ENCODE measurements at regions not wholly inside any gene's neighbourhood (a gene's known extent, or its start where the extent isn't known, plus 50 kb on each side); places are given as distances from the start of the nearest gene placed in this dataset.

DNA sequence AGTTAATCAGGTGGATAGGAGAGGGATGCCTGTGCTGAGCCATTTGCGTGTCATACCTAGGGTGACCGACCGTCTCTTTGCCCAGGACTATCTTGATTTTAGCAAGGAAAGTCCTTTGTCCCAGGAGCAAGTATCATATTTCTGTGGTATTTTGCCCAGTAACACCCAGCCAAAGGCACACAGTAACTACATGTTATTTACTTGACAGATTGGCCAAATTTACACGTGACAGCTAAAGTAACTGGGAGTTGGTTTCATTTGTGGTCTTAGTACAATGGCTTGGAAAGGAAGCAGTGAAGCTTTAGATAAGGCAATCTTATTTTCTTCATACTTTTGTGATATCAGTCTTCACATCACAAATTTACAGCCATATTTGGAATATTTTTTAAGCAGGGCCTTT is 142.1 kb downstream of the JCAD start:
- TF ChIP-seq, protein P1, sequence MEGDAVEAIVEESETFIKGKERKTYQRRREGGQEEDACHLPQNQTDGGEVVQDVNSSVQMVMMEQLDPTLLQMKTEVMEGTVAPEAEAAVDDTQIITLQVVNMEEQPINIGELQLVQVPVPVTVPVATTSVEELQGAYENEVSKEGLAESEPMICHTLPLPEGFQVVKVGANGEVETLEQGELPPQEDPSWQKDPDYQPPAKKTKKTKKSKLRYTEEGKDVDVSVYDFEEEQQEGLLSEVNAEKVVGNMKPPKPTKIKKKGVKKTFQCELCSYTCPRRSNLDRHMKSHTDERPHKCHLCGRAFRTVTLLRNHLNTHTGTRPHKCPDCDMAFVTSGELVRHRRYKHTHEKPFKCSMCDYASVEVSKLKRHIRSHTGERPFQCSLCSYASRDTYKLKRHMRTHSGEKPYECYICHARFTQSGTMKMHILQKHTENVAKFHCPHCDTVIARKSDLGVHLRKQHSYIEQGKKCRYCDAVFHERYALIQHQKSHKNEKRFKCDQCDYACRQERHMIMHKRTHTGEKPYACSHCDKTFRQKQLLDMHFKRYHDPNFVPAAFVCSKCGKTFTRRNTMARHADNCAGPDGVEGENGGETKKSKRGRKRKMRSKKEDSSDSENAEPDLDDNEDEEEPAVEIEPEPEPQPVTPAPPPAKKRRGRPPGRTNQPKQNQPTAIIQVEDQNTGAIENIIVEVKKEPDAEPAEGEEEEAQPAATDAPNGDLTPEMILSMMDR (IDR thresholded peaks at IDR 0.05; ENCODE audit: extremely low read depth in 1 of 2, insufficient read depth in 1 of 2, low read depth in 1 of 2, low read length in 2 of 2): no peak
- no peak for TF ChIP-seq EZH2 (IDR thresholded peaks at IDR 0.05; ENCODE audit: borderline replicate concordance, low read depth, low read length, severe bottlenecking)
- TF ChIP-seq POLR2AphosphoS5 (IDR thresholded peaks at IDR 0.05; ENCODE audit: insufficient read depth, low read depth, low read length): no peak
- TF ChIP-seq, protein P2, sequence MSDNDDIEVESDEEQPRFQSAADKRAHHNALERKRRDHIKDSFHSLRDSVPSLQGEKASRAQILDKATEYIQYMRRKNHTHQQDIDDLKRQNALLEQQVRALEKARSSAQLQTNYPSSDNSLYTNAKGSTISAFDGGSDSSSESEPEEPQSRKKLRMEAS (IDR thresholded peaks at IDR 0.05; ENCODE audit: insufficient read depth, insufficient read length): no peak

All from endothelial cell of umbilical vein (primary cell).